Posterior cingulate gyrus (tissue), 11 donors: ENCODE measurements at regions not wholly inside any gene's neighbourhood (a gene's known extent, or its start where the extent isn't known, plus 50 kb on each side); places are given as distances from the start of the nearest gene placed in this dataset.
A peak's percentile ranks its signal among the peaks of the same experiment; 100 is the strongest.

Experiments used
- DNase-seq, 10 donors: peaks; one replicate each; pipeline versions ENCODE4 v3.0.0 to v3.0.0-alpha.2; 2020 to 2021; ENCODE audit warnings: mixed read lengths in 3 of 10
- intact Hi-C: fragments of 100-400 bp; cut with DNase I; formaldehyde crosslinking; loops from one replicate; pipeline ENCODE4 v1.15.1; 2023

DNA sequence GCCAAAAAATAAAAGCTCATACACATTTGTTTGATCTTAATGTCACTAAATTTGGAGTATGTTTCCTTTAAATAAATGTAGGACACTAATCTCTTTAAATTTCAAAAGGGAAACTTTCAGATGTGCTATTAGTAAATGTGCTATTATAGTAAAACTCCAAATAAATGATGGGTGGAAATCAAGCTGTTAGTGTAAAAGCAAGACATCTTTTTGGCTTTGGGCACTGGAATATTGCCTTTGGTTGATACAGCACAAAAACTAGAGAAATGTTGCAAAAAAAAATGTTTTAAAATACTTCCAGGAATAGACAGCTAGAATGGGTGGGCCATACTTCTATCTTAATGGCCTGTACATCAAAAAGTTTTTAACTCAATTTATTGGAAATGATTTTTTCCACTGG, 151.6 kb downstream of the FBXO8 start:
- DNase-seq: no peak
- intact Hi-C loops: no loop called here

DNA sequence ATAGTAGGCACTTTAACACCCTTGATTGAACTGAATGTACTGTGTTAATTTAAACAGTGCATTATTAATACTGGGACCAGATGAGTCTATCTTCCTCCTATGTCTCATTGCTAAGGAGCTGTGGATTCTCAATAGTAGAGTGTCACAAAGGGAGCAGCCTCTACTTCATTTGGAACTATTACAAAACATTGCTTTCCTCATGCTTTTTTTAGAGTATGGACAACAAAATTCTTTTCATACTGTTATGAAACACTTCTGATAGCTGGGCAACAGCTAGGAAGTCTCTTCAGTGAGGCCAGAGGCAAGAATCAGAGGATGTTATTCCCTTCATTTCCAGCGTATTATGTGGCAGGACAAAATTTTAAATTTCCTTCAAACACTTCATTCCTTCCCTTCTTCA, 160.8 kb downstream of the FBXO8 start:
- intact Hi-C loops: loop anchor here (5.0 kb wide), 1 partner anchor 700 kb away; no protein-coding TSS in a partner anchor

DNA sequence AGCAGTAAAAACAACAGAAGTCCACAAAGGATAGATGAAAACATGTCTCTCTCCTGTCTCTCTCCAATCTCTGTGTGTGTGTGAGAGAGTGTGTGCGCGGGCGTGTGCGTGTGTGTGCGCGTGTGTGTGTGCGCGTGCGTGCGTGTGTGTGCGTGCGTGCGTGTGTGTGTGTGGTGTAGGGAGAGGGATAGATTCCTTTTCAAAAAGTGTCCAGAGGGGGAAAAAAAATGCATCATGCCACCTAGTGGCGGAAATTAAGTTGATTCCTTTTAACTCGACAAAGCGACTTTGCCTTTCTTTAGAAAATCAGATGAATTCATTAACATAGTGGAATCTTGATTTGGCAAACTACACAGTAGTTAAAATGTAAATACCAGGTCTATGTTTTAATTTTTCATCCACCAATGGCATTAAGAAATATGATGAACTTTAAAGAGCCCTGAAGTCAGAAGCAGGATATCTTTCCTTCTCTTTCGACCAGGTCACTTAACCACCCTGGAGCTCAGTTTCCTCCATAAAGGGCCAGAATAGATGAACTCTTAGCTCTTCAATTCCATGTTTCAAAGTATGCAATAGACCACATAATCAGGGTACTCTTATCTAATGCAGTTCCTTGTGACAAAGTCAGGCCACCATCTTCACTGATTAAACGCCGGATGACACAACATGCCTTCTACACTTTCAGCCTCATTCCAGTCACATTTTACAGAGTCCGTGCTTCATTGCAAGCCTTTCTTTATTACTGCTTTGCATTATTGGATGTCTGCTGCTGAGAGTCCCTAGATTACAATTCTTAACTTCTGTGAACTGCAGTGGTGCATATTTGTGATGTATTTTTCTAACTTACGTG, 162.8 kb downstream of the FBXO8 start:
- DNase-seq: peak in 7 of 10 donors; percentile 15 to 86 (median 34)
- intact Hi-C loops: loop anchor here (1.0 to 5.0 kb wide), 2 partner anchors 614 to 698 kb away; no protein-coding TSS in a partner anchor

More for the DNA sequence above, 160.8 kb downstream of the FBXO8 start:
- DNase-seq: no peak

DNA sequence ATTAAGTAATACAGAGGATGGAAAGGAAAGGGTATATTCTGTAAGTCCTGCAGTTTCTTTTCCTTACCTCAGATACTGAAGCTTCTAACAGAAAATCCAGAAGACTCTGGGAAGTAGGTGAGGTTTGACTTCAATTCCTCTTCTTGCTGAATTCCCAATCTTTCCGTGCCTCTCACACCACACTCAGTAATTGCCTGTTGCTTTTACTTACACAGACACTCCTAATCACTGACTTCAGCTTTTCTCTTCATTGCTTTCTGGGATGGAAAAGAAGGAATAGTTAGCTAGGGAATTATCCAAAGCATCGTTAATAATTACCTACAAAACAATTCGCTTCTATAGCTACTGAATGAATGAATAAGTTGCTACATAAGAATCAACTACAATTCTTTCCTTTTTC, 163.6 kb downstream of the FBXO8 start:
- intact Hi-C loops: loop anchor here (1.0 to 5.0 kb wide), 2 partner anchors 614 to 698 kb away; no protein-coding TSS in a partner anchor
- no peak for DNase-seq

DNA sequence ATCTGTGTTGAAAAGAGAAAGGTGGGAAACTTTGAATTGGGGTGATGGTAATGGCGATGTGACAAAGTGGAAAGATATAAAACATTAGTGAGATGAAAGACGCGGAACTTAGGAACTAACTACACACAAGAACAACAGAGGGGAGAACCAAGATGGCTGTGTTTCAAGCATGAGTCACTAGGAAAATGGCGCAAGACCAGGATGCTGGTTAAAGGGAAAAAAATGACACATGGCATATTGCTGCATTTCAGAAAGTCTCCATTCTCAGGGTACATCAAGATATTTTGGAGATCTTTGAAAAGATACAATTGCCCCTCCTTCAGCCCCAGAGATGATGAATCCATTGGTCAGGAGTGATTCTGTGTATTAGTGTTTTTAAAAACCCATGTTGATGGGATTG, 164.4 kb downstream of the FBXO8 start:
- DNase-seq: no peak
- intact Hi-C loops: no loop called here

DNA sequence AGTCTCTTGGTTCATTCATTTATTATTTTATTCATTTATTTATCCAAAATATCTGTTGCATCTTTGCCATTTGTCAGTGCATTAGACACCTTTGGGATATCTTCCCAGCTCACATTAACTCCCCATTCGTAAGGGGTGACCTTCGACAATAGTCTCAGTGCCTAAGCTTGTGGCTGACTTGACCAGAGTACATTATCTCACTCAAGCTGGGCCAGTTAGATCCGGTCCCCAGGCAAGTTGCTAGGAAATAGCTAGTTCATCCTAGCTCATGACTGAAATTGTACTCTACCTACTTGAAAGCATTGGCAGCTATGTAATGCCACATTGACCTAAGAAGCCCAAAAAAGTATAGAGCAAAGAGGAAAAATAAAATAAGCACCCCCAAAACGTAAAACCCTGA, 165.3 kb downstream of the FBXO8 start:
- DNase-seq: no peak

DNA sequence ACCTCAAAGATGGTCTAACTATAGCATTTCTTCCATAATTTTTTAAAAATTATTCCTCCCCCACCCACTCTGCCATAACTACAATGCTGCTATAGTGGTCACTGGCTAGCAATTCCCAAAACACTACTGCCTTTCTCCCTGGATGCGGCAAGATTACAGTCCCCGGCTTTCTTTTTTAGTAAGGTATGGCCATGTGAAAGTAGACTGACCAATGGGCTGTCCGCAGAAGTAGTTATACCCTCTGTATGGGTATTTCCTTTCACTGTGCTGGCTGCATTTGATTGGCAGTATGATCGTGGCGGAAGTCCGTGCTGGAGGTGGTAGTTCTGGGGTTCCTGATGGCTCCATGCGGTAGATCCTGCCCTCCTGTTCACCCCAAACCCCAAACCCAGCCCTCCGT, 166.0 kb downstream of the FBXO8 start:
- intact Hi-C loops: no loop called here
- DNase-seq: no peak

More for the DNA sequence above, 165.3 kb downstream of the FBXO8 start:
- intact Hi-C loops: no loop called here

DNA sequence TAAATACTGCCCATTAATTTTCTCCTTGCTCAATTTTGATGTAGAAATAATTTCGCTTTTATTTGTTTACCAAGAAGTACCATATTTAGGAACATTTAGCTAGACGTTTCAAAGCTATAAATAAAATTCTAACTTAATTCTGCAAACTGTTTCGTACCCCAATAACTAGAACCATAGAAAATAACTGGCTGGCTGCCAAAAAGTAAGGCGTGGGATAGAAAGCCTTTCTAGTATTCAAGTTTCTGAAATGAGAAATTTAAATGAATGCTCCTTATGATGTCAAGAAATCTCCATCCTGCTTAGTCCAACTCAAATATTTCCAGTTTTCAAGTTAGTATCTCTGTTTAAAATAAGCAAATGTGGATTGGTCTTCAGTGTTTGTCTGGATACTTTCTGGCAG, 167.4 kb downstream of the FBXO8 start:
- intact Hi-C loops: no loop called here
- DNase-seq: no peak

DNA sequence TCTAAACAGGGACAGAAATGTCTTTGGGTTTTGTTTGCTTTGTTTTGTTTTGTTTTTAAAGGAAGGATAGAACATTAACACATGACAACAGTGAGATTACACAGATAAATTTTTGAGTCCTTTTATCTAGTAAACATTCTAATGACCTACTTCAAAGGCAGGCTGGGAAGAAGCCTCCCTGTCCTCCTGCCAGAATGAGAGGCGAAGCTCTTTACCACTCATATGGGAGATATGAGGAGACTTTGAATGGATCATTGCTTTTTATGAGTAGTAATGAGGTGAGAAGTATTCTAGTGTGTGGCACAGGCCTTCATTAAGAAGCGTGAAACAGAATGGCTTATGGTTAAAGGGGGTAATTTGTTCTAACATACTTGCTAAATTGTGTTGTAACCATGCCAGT, 172.0 kb downstream of the FBXO8 start:
- intact Hi-C loops: no loop called here
- DNase-seq: no peak

DNA sequence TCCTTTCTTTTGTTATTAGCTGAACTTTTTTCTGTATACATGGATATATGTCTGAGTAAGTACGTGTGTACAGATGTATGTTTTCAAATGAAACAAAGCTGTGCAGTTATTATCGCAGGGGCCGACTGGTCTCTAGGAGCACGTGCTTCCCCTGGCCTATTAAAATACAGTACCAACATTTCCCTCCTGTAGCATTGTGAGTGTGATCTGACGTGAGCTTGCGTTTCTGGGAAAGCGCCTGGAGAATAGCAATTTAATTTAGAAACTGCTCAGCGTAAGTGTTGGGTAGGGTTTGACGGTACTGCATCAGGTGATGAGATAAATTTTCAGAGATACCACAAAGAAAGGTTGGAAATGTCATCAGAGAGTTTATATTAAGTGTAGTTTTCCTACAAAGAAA, 173.3 kb downstream of the FBXO8 start:
- intact Hi-C loops: no loop called here

DNA sequence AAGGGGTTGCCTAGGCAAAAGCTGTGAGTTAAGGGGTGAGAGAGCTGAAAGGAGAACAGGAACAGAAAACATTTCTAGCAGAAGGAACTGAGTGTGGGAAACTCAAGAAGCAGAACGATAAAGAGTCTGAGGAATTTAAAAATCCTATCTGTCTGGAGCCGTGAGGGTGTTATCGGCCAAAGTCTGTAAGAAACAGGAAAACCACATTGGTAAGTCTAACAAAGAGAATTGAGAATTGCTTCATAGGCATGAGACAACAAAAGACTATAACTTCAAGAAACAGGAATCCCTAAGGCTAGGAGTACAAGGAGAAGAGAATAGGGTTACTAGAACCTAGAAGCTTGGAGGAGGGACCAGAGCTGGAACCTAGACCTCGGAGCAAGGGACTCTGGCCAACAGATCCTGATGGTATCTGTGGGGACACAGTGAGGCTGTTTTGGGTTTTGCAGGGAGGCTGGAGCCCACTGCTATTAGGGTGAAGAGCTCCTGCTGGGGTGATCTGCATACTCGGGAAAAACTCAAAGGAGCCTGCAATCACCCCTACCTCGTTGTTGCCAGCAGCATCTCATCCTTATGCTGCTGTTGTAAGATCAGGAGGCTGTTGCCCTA, 175.6 kb downstream of the FBXO8 start:
- intact Hi-C loops: no loop called here
- DNase-seq: no peak

More for the DNA sequence above, 173.3 kb downstream of the FBXO8 start:
- DNase-seq: no peak

DNA sequence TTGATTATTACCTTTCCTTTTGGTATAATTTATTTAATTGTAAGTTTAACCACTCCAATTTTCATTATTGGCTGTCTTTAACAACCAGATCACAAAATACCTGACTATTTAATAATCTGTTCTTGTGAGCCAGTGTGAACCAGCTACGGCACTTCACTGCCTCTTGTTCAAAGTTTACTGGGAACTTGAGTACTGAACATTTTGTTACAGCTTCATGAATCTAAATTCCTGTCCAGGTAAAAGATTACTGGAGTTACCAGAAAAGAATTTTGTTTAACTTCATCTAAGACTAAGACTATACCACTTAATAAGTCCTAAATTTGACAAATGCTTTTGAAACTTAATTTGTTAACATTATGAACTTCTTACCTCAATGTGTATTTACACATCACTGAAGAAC, 178.3 kb downstream of the FBXO8 start:
- intact Hi-C loops: no loop called here

DNA sequence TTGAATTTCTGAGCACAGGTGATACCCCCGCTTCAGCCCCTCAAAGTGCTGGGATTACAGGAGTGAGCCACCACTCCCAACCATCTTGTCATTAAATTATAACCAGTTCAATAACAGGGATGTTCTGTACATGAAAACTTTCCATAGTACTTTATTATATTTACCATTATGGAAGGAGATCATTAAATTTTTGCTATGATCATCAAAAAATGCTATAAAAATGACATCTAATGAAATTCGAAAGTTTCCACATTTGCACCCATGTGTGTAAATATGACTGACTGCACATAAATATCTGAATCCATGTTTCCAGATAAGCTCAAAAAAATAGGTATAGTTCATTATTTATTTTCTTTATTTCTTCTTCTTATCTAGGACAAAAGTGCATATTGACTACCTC, 182.6 kb downstream of the FBXO8 start:
- DNase-seq: no peak

More for the DNA sequence above, 178.3 kb downstream of the FBXO8 start:
- no peak for DNase-seq

DNA sequence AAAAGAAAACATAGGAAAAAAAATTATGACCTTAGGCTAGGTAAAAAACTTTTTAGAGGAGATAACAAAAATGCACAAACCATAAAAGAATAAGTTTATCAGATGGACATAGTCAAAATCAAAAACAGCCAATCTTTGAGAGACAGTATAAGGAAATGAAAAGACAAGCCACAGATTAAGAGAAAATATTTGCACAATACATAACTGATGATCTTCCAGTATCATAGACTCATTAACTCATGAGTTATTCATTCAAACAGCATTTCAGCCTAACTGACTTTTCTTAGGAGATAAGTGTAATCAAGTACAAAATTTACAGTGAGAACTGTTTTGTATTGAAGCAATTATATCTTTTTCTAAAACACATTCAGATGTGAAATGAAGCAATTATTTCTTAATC, 183.8 kb downstream of the FBXO8 start:
- DNase-seq: no peak
- intact Hi-C loops: no loop called here

More for the DNA sequence above, 182.6 kb downstream of the FBXO8 start:
- intact Hi-C loops: no loop called here

DNA sequence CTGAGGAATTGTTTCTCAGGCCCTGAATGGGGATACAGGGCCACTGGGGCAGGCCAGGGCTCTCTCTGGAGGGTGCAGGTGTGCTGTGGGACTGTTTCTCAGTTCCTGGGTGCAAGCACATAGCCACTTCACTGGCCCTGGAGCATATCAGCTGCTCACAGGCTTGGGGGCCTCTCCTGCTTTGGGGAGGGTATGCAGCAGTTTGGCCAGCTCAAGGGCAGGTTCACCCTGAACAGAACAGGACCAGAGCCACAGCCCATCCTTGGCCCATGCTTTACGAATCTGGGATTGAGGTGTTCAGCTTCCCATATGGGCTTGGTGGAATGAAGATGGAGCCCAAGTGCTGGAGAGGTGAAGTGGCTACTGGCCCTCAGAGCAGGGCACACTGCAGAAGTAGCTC, 186.5 kb downstream of the FBXO8 start:
- intact Hi-C loops: no loop called here
- peak in 2 of 10 donors; percentile 60 for DNase-seq

DNA sequence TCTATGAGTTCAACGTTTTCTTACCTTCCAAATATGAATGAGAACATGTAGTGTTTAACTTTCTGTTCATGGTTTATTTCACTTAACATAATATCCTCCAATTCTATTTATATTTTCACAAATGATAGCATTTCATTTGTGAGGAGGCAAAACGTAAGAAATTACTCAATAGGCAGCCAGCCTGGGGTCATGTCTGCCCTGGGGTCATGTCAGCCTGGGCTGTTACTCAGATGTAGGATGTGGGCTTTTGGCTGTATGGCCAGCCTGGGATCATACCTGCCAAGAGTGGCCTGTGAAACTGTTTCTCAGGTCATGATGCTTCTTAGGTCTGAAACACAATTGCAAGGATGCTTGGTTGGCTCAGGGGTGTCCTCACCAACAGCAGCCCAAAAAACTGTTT, 187.0 kb downstream of the FBXO8 start:
- intact Hi-C loops: no loop called here
- DNase-seq: no peak

DNA sequence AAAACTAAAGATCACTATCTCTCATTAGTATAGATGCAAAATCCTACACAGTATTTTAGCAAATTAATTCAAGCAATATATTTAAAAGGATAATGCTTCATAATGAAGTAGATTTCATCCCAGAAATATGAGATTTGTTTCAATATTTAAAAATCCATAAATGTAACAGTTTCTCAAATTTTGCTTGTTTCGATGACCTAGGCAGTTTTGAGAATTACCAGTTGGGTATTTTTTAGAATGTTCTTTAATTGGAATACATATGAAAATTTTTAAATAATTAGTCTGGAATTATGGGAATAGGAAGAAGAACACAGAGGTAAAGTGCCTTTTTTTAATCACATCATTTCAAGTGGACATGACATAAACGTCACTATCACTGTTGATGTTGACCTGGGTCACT, 192.3 kb downstream of the FBXO8 start:
- intact Hi-C loops: no loop called here
- DNase-seq: no peak

DNA sequence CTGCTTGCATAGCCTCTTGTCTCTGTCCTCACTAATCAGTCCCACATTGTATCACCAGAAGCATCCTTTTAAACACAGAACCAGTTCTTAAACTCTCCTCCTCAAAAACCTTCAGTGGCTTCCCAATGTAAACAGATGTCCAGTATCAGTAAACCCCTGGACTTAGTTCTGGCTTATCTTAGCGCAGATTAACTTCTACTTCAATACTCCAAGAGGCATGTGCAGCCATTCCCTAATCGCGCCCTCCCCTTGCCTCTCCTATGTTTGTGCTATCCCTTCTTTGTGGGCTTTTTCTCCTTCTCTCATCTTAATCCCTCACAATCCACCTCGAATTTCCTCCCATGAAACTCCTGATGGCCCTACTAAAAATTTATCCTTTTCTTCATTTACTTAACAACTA, 193.8 kb downstream of the FBXO8 start:
- intact Hi-C loops: no loop called here
- no peak for DNase-seq

DNA sequence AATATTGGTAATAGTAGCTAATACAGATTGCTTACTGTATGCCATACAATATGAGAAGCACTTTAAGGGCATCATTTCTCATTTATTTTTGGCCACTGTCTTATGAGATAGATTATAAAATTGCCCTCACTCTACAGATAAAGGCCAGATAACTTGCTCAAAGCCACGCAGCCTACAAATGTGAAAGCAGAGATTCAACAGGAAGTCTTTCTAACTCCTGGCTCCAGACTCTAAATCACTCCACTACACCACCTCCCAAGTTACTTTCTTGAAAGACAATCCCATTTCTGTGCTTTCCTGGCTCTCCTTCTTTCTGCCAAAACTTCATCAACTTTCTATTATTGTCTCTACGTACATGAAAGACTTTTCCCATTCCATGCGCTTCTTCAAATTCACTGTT, 194.7 kb downstream of the FBXO8 start:
- intact Hi-C loops: no loop called here
- DNase-seq: no peak

DNA sequence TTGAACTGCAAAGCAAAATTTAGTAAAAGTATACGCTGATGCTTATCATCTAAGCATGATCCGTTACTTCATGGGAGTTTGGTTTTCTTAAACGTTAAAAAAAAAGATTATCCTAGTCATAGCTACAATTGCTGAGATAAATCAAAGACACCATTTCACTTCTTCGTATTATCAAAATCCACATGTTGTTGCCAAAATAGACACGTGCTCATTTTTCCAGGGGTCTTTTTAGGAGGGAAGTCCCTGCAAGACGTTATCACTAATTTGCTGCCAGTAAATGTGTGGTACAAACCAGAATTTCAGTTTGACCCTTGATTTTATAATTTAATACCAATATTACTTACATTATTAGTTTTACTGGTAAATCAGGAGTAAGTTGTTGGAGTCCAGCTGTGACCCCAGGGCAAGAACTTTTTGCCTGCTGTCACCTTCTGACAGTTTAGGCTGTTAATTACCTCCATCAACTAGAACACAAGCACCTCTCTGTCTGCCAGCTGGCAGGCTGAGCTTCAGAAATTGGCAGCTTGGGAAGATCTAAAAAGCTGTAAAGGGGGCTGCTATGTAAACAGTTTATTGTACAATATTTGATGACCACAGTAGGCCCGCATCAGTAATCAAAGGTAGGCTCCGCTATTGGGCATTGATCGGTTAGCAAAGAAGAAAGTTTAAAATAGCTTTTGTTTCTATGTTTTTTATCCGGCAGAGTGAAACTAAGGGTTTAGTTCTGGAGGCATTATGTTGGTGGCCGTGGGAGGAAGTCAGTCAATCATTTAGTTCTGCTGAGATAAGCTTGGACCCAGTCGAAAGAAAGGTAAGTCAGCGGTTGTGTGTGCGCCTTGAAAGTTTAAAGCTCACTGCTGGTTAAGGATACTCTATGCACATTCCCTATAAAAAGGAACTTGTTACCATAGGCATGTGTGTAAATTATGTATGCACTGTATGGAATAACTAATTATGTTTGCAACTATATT, 196.4 kb downstream of the FBXO8 start:
- DNase-seq: no peak
- intact Hi-C loops: no loop called here

DNA sequence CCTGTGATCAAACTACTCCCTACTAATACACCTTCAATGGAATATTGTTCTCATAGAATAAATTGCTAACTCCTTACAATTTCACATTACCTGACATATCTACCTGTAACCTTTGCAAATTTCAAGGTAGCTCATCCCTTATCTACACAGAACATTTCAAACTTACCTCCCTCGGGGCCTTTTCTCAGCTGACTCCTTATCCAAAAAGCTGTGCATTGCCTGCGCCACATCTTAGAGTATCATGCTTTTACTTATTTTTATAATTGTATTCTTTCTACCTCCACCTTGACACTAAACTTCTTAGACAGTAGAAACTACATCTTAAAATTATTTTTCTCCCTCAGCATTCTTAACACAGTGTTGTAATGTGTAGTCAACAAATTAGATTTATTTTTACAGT, 198.5 kb downstream of the FBXO8 start:
- no peak for DNase-seq

More for the DNA sequence above, 198.5 kb downstream of the FBXO8 start:
- intact Hi-C loops: no loop called here
